Endothelial cell (in vitro differentiated cells): ENCODE measurements at regions not wholly inside any gene's neighbourhood (a gene's known extent, or its start where the extent isn't known, plus 50 kb on each side); places are given as distances from the start of the nearest gene placed in this dataset.

Experiments used
- DNase-seq: peaks from one replicate; pipeline ENCODE4 v3.0.0; 2021; ENCODE audit warnings: low spot score
- H3K27ac Mint-ChIP-seq: one replicate; pipeline ENCODE4 v1.8.0; 2021; ENCODE audit warnings: mixed read lengths, inconsistent platforms; ENCODE audit not compliant: unreplicated experiment
- H3K27me3 Mint-ChIP-seq: one replicate; pipeline ENCODE4 v1.8.0; 2021; ENCODE audit warnings: mild to moderate bottlenecking, moderate library complexity, mixed read lengths, inconsistent platforms; ENCODE audit not compliant: unreplicated experiment
- H3K36me3 Mint-ChIP-seq: one replicate; pipeline ENCODE4 v1.8.0; 2021; ENCODE audit warnings: mild to moderate bottlenecking, low read depth, mixed read lengths, inconsistent platforms; ENCODE audit not compliant: unreplicated experiment
- H3K4me1 Mint-ChIP-seq: one replicate; pipeline ENCODE4 v1.8.0; 2021; ENCODE audit warnings: mild to moderate bottlenecking, mixed read lengths, inconsistent platforms; ENCODE audit not compliant: unreplicated experiment
- H3K4me3 Mint-ChIP-seq: one replicate; pipeline ENCODE4 v1.8.0; 2021; ENCODE audit warnings: mild to moderate bottlenecking, mixed read lengths, inconsistent platforms; ENCODE audit not compliant: unreplicated experiment
- H3K9me3 Mint-ChIP-seq: one replicate; pipeline ENCODE4 v1.8.0; 2021; ENCODE audit warnings: mixed read lengths, inconsistent platforms; ENCODE audit not compliant: unreplicated experiment
- CTCF ChIP-seq: fragments of 200-600 bp; sonication (generic); IDR thresholded peaks from one replicate; pipeline ENCODE4 v1.5.0; 2021; ENCODE audit warnings: antibody characterized with exemption; ENCODE audit not compliant: unreplicated experiment

GRCh38 chr2:41160439-41160838, 708.5 kb upstream of the SLC8A1 start:
- no peak for DNase-seq
- no peaks in the 10 kb centered on the region for H3K4me1 Mint-ChIP-seq
- no peaks in the 10 kb centered on the region for H3K27me3 Mint-ChIP-seq
- TF ChIP-seq CTCF = no peak
- no peaks in the 10 kb centered on the region for H3K9me3 Mint-ChIP-seq
- no peak overlapping the region for H3K27ac Mint-ChIP-seq
- H3K36me3 Mint-ChIP-seq = no peaks in the 10 kb centered on the region
- H3K4me3 Mint-ChIP-seq = no peak overlapping the region

- Mint-ChIP-seq H3K36me3 (no peaks in the 10 kb centered on the region), H3K4me1 (no peaks in the 10 kb centered on the region), H3K27me3 (peaks cover 2% of the 10 kb centered on the region), H3K9me3 (no peaks in the 10 kb centered on the region), H3K27ac (no peak overlapping the region), H3K4me3 (no peak overlapping the region)
- no peak for TF ChIP-seq CTCF
- DNase-seq = no peak
These were observed 715.1 kb upstream of the SLC8A1 start for GRCh38 chr2:41167014-41167413.

GRCh38 chr2:41169744-41170143, 717.9 kb upstream of the SLC8A1 start:
- Mint-ChIP-seq H3K36me3 (no peaks in the 10 kb centered on the region), H3K4me3 (no peak overlapping the region), H3K4me1 (no peaks in the 10 kb centered on the region), H3K9me3 (no peaks in the 10 kb centered on the region), H3K27ac (no peak overlapping the region), H3K27me3 (peaks cover 2% of the 10 kb centered on the region)
- no peak for TF ChIP-seq CTCF
- DNase-seq = no peak

- Mint-ChIP-seq H3K27me3 (peaks cover 2% of the 10 kb centered on the region), H3K4me3 (no peak overlapping the region), H3K36me3 (no peaks in the 10 kb centered on the region), H3K9me3 (no peaks in the 10 kb centered on the region), H3K4me1 (no peaks in the 10 kb centered on the region), H3K27ac (no peak overlapping the region)
- no peak for DNase-seq
- TF ChIP-seq CTCF = no peak
These were observed 718.7 kb upstream of the SLC8A1 start for GRCh38 chr2:41170589-41170988.

DNA sequence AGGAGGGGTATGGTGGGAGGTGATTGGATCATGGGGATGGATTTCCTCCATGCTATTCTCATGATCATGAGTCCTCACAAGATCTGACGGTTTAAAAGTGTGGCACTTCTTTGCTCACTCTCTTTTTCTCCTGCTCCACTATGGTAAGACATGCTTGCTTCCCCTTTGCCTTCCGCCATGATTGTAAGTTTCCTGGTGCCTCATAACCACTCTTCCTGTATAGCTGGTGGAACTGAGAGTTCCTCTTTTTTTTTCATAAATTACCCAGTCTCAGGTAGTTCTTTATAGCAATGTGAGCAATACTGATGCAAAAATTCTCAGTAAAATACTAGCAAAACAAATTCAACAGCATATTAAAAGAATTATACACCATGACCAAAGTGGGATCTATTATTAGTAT, 728.5 kb upstream of the SLC8A1 start:
- H3K9me3 Mint-ChIP-seq = no peaks in the 10 kb centered on the region
- TF ChIP-seq CTCF = no peak
- no peaks in the 10 kb centered on the region for H3K36me3 Mint-ChIP-seq
- H3K4me1 Mint-ChIP-seq = peaks cover 3% of the 10 kb centered on the region
- no peak overlapping the region for H3K4me3 Mint-ChIP-seq
- H3K27ac Mint-ChIP-seq = no peak overlapping the region
- H3K27me3 Mint-ChIP-seq = no peaks in the 10 kb centered on the region
- no peak for DNase-seq
